HG03342 (cell line): ENCODE measurements at regions not wholly inside any gene's neighbourhood (a gene's known extent, or its start where the extent isn't known, plus 50 kb on each side); places are given as distances from the start of the nearest gene placed in this dataset.

Source experiments
- ATAC-seq: cut with Tn5 transposase; IDR thresholded peaks from one replicate; pipeline ENCODE4 v1.9.1; 2021; ENCODE audit warnings: mild to moderate bottlenecking, moderate library complexity; ENCODE audit not compliant: unreplicated experiment

GRCh38 chr2:176662753-176663152, 393.5 kb downstream of the MTX2 start:
- no peak for ATAC-seq

GRCh38 chr2:176664478-176664877, 395.2 kb downstream of the MTX2 start:
- ATAC-seq: no peak

- ATAC-seq: no peak
Measured at GRCh38 chr2:176665086-176665485, 395.8 kb downstream of the MTX2 start.

GRCh38 chr2:176668912-176669311, 399.7 kb downstream of the MTX2 start:
- ATAC-seq: no peak

- no peak for ATAC-seq
Measured at GRCh38 chr2:176669398-176670174, 400.3 kb downstream of the MTX2 start.

- no peak for ATAC-seq
Measured at GRCh38 chr2:176675271-176675949, 406.2 kb downstream of the MTX2 start.

GRCh38 chr2:176677746-176678265, 408.6 kb downstream of the MTX2 start:
- no peak for ATAC-seq

- no peak for ATAC-seq
Measured at GRCh38 chr2:176678571-176678970, 409.3 kb downstream of the MTX2 start.

GRCh38 chr2:176679061-176679669, 409.9 kb downstream of the MTX2 start:
- no peak for ATAC-seq

GRCh38 chr2:176680916-176681516, 411.8 kb downstream of the MTX2 start:
- no peak for ATAC-seq

GRCh38 chr2:176681584-176682115, 412.4 kb downstream of the MTX2 start:
- no peak for ATAC-seq

GRCh38 chr2:176682278-176682677, 413.0 kb downstream of the MTX2 start:
- no peak for ATAC-seq

GRCh38 chr2:176683618-176684111, 414.4 kb downstream of the MTX2 start:
- no peak for ATAC-seq

- no peak for ATAC-seq
Measured at GRCh38 chr2:176685908-176686307, 416.7 kb downstream of the MTX2 start.

- no peak for ATAC-seq
Measured at GRCh38 chr2:176686328-176686727, 417.1 kb downstream of the MTX2 start.

- no peak for ATAC-seq
Measured at GRCh38 chr2:176687342-176687741, 418.1 kb downstream of the MTX2 start.

GRCh38 chr2:176687944-176688343, 418.7 kb downstream of the MTX2 start:
- ATAC-seq: no peak

- no peak for ATAC-seq
Measured at GRCh38 chr2:176689711-176690110, 420.5 kb downstream of the MTX2 start.

- ATAC-seq: no peak
Measured at GRCh38 chr2:176691471-176691870, 422.2 kb downstream of the MTX2 start.

- ATAC-seq: no peak
Measured at GRCh38 chr2:176692533-176692932, 423.3 kb downstream of the MTX2 start.

- ATAC-seq: no peak
Measured at GRCh38 chr2:176699098-176699497, 429.9 kb downstream of the MTX2 start.
